ENCODE measurements at regions not wholly inside any gene's neighbourhood (a gene's known extent, or its start where the extent isn't known, plus 50 kb on each side); places are given as distances from the start of the nearest gene placed in this dataset.

- no peak for DNase-seq (ENCODE audit: low read depth in 4 of 4, low spot score in 3 of 4)
These were observed 630.5 kb upstream of the MEF2C start for GRCh38 chr5:89513299-89514044.

DNA sequence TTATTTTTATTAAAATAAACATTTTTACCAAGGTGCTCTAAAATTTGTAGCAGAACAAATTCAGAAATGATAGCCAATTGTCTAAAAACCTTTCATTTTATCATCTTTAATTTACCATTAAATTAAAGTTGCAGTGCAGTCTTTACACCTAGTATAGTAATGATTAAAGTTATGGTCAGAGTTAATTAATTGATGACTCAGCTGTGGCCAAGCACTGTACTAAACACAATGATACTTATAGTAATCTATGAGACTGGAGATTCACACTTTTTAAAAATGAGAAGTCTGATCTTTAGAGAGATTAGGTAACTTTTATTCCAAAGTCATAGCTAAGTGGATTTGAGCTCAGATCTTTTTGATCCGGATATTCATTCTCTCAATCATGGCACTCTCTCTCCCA is 621.1 kb upstream of the MEF2C start:
- no peak for DNase-seq (ENCODE audit: low read depth in 4 of 4, low spot score in 3 of 4)

DNA sequence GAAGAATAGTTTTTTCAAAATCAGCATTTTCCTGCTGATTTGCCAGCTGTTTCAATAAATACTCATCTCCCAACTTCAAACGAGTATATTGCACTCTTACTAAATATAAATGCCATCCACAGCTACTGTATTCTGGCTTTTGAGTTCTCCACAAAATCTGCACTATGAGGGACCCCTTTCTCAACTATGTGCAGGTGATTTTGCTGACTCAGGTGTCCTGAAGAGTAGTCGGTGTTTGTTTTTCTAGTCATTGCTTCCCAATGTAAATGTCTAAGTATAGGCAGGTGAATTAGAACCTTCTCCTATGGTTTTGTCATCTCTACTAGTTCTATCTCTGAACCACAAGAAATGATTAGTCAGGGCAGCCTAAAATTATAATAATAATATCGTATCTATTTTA is 616.8 kb upstream of the MEF2C start:
- DNase-seq (ENCODE audit: low read depth in 4 of 4, low spot score in 3 of 4) = no peak

DNA sequence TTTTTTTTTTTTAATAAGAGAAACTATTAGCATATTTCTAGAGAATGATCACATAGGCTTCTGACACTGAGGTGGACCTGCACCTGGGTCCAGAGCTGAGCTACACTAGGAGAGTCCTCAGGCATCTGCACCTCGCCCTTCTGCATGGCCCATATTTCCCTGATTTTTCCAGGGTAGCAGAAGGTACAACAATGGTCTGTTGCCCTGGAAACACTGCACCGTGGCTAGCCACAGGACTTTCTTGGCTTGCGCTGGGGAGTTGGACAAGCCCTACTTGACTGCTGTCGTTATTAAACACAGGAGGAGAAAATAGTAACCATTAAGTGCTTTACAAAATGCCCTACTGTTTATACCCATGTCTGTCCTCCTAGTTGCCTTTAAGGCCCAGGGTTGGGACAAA is 615.7 kb upstream of the MEF2C start:
- DNase-seq (ENCODE audit: low read depth in 4 of 4, low spot score in 3 of 4) = no peak

- no peak for DNase-seq (ENCODE audit: low read depth in 4 of 4, low spot score in 3 of 4)
These were observed 610.4 kb upstream of the MEF2C start for GRCh38 chr5:89493414-89493813.

DNA sequence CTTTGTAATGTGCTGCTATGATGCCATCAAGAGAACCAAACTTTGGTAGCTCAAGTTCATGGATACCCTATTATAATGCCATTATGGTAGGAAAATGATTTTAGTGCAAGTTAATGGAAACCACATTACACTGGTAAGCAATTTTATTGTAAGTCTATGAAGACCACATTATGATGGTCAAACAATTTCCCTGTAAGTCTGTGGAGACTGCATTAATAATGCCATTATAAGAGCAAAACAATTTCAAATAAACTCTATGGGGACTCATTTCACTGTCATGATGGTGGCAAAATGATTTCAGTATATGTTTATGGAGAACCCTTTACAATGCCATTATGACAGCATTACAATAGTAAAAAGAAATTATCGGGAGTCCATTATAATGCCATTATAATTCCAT is 602.0 kb upstream of the MEF2C start:
- no peak for DNase-seq (ENCODE audit: low read depth in 4 of 4, low spot score in 3 of 4)

DNA sequence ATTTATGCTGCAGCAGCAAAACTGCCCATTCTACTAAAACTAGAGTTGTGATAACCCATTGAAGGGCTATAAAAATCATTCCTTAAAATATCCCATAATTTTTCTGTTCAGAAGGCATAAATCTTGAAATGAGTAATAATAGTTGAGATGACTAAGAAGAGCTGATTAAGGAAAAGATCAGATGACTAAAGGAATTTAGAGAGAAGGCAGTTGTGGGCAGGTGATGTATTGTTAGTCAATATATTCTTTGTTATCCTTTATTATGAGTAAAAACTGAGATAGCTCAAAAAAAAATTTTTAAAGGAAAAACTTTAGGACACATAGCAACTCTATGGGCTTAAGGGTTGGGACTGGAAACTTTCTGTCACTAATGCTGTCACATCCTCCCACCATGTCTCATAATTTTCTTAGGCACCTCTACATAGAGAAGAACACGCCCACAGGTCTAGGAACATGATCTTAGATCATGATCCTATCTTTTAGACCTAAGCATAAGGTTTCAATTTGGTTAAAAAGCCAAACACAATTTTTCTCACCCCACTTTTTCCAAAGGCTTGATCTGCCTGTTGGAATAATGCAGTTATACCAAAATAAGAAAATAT is 597.5 kb upstream of the MEF2C start:
- no peak for DNase-seq (ENCODE audit: low read depth in 4 of 4, low spot score in 3 of 4)

- no peak for DNase-seq (ENCODE audit: low read depth in 4 of 4, low spot score in 3 of 4)
These were observed 595.9 kb upstream of the MEF2C start for GRCh38 chr5:89478851-89479250.

DNA sequence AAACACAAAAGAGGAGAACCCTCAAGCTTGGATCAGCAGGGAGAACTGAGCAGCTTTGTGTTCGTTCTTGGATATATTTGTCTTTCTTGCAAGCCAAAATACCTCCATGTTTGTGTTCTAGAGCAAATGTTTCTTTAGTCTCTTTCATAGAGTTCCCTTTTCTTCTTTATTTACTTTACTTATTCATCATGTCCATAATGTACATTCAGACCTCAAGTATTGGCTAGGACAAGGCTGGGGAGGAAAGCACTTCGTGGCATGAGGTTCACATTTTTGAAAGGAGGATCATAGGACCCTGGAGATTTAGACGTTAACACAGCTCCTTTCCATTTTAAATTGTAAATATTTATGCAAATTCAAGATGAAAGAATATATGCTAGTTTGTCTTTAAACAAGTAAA is 590.2 kb upstream of the MEF2C start:
- DNase-seq (ENCODE audit: low read depth in 4 of 4, low spot score in 3 of 4) = no peak

GRCh38 chr5:89471541-89471940 is 588.6 kb upstream of the MEF2C start:
- DNase-seq (ENCODE audit: low read depth in 4 of 4, low spot score in 3 of 4) = no peak

DNA sequence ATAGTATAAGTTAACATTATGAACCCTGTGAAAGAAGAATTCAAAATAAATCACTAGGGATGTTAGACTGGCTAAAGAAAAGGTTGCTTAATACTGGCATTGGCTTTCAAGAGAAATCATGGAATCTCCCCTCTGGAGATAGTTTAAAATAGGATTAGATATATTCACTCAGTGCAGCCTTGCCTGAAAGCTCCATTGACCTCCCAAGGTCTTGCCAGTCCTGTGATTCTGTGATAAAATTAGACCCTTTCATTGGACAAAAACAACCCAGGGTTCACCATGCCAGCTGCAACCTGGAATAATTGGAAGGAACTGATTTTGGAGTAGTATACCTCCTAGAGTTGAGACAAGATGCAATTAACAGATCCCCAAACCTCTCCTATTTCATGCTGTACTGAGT is 588.1 kb upstream of the MEF2C start:
- DNase-seq (ENCODE audit: low read depth in 4 of 4, low spot score in 3 of 4) = no peak

- no peak for DNase-seq (ENCODE audit: low read depth in 4 of 4, low spot score in 3 of 4)
These were observed 587.7 kb upstream of the MEF2C start for GRCh38 chr5:89470658-89471057.

DNA sequence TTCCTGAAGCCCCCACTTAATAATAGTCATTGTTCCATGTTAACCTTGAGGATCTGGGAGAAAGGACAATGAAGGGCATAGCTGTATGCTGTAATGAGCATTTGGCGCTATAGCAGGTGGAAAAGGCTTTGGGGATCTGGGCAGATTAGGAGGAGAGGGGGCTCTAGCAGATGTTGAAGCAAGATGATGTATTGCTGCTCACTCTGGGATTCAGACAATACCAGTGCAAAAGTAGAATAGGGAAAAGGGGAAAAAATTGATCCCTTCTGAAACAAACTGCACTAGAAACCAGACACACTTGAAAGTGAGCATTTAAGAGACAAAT is 575.3 kb upstream of the MEF2C start:
- DNase-seq (ENCODE audit: low read depth in 4 of 4, low spot score in 3 of 4) = no peak

DNA sequence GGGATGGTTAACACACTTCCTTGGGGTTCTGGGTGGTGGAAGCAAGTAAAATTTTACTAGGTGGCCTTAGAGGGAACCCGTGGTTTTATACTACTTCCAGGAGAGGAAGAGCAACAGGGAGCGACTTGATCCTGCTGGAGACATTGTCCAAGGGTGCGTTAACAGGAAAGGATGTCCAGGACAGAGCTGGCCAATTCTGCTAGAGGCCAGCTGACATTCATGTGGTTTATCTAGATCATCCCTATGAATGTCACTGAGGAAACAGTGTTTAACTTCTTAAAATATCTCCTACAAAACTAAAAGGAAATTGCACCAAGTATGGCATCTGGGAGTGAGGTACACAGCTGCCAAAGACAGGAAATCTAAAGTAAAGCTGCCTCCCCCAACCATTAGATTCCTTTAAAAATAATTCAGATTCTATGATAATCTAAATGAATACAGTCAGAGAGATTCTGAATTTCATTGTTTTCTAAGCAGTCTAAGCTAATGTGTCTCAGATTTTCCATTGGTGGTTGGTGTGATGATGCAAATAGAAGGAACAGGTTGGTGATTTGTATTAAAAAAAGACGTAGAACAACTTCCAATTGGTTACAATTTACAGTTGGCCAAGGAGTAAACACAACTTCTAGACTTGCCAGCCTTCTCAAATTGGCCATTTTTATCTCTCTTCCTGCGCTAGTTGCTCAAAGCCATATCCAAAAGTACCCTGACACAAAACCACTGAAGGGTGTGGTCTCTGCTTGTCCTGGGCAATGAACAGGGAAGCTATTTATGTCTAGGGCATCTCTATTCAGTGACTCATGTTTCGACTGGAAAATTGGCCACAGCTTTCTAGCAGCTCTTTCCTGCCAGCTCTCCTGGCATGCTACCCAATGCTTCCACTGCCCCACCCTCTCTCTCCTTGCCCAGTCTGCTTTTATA is 574.7 kb upstream of the MEF2C start:
- DNase-seq (ENCODE audit: low read depth in 4 of 4, low spot score in 3 of 4) = no peak

DNA sequence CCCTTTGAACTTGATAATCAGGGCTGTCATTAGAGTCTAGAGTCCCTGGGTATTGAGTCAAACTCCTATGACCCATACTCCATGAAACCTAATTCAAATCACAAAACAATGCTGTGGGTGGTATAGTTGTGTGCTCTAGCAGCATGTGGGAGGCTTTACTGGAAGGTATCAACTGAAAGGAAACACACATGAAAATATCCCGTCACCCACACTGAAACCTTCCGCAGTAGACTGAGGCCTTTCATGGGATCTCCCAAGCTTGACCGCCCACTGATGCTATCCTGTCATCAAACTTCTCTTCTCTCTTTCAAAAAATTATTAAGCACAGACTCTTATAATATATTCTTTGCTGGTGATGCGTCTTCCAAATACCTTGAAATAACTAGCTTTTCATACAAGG is 569.1 kb upstream of the MEF2C start:
- DNase-seq (ENCODE audit: low read depth in 4 of 4, low spot score in 3 of 4) = no peak

DNA sequence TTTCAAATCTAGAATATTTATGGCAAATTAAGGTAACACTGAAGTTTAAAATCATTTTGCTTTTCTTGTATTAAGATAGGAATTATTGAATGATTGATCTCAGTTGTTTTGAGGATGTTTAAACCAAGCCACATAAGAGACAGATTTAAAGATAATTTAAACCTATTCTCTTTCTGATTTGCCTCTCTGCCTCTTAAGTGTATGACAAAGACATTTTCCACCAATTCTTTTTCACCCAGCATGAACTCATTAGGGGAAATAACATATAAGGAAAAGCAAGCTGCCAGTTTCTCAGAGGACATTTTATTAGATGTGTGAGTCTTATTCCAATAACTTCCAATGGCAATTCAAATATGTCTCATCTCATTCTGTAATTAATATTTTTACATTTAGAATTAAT is 568.3 kb upstream of the MEF2C start:
- DNase-seq (ENCODE audit: low read depth in 4 of 4, low spot score in 3 of 4) = no peak

DNA sequence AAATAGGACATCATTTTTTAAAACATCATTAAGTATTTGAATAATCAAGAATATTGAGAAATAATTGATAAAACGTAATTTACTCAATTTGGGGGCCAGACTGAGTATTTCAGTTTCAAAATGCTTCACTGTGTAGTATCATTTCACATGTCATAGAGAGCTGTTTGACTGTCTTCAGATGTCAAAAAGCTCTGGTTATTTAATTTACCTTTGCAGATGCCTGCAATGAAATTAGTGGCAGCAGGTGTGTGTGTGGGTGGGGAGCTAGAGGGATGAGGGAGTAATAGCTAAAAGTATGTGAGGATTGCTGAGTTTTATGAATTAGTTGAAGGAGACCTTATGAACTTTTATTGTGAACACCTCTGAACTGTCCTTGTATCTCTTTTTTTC is 567.2 kb upstream of the MEF2C start:
- no peak for DNase-seq (ENCODE audit: low read depth in 4 of 4, low spot score in 3 of 4)

GRCh38 chr5:89449392-89450148 is 566.6 kb upstream of the MEF2C start:
- DNase-seq (ENCODE audit: low read depth in 4 of 4, low spot score in 3 of 4) = no peak

- DNase-seq (ENCODE audit: low read depth in 4 of 4, low spot score in 3 of 4) = no peak
These were observed 564.0 kb upstream of the MEF2C start for GRCh38 chr5:89447027-89447426.

GRCh38 chr5:89445106-89445745 is 562.2 kb upstream of the MEF2C start:
- DNase-seq (ENCODE audit: low read depth in 4 of 4, low spot score in 3 of 4) = no peak

GRCh38 chr5:89444088-89444487 is 561.1 kb upstream of the MEF2C start:
- no peak for DNase-seq (ENCODE audit: low read depth in 4 of 4, low spot score in 3 of 4)
